CD4-positive, alpha-beta T cell treated with Interleukin-15 for 1 hour (primary cell): ENCODE measurements at regions not wholly inside any gene's neighbourhood (a gene's known extent, or its start where the extent isn't known, plus 50 kb on each side); places are given as distances from the start of the nearest gene placed in this dataset.

Source experiments
- DNase-seq: peaks from one replicate; pipeline ENCODE4 v3.0.0-alpha.2; 2020

- no peak for DNase-seq
These were observed 615.9 kb downstream of the VRK1 start for GRCh38 chr14:97413022-97413539.

- DNase-seq, result no peak
These were observed 617.0 kb downstream of the VRK1 start for GRCh38 chr14:97413966-97414717.

- no peak for DNase-seq
These were observed 617.5 kb downstream of the VRK1 start for GRCh38 chr14:97414718-97415098.

GRCh38 chr14:97415907-97416306 is 618.7 kb downstream of the VRK1 start:
- no peak for DNase-seq

GRCh38 chr14:97416550-97416949 is 619.4 kb downstream of the VRK1 start:
- no peak for DNase-seq

GRCh38 chr14:97417331-97417730 is 620.1 kb downstream of the VRK1 start:
- DNase-seq, result no peak

GRCh38 chr14:97420211-97420610 is 623.0 kb downstream of the VRK1 start:
- DNase-seq, result no peak

- DNase-seq, result no peak
These were observed 629.6 kb downstream of the VRK1 start for GRCh38 chr14:97426776-97427175.

GRCh38 chr14:97428808-97429440 is 631.7 kb downstream of the VRK1 start:
- DNase-seq, result no peak

- DNase-seq, result no peak
These were observed 635.4 kb downstream of the VRK1 start for GRCh38 chr14:97432586-97432985.

- DNase-seq, result no peak
These were observed 644.7 kb downstream of the VRK1 start for GRCh38 chr14:97441740-97442362.

GRCh38 chr14:97442363-97442762 is 645.2 kb downstream of the VRK1 start:
- DNase-seq, result no peak

GRCh38 chr14:97443412-97443811 is 646.2 kb downstream of the VRK1 start:
- DNase-seq, result no peak

- no peak for DNase-seq
These were observed 647.1 kb downstream of the VRK1 start for GRCh38 chr14:97444248-97444647.

- no peak for DNase-seq
These were observed 648.2 kb downstream of the VRK1 start for GRCh38 chr14:97445367-97445766.

- DNase-seq, result no peak
These were observed 648.9 kb downstream of the VRK1 start for GRCh38 chr14:97446087-97446486.

GRCh38 chr14:97452314-97452713 is 655.1 kb downstream of the VRK1 start:
- no peak for DNase-seq

- DNase-seq, result no peak
These were observed 656.8 kb downstream of the VRK1 start for GRCh38 chr14:97453991-97454390.

GRCh38 chr14:97456462-97456861 is 659.3 kb downstream of the VRK1 start:
- no peak for DNase-seq

- no peak for DNase-seq
These were observed 659.8 kb downstream of the VRK1 start for GRCh38 chr14:97456958-97457357.

- DNase-seq, result no peak
These were observed 660.4 kb downstream of the VRK1 start for GRCh38 chr14:97457575-97458085.

GRCh38 chr14:97458255-97458654 is 661.1 kb downstream of the VRK1 start:
- DNase-seq, result no peak

GRCh38 chr14:97458661-97459579 is 661.7 kb downstream of the VRK1 start:
- DNase-seq, result peak; percentile 80
